ACC112 (cell line): ENCODE measurements at regions not wholly inside any gene's neighbourhood (a gene's known extent, or its start where the extent isn't known, plus 50 kb on each side); places are given as distances from the start of the nearest gene placed in this dataset.

Source experiments
- H2AFZ ChIP-seq: fragments of 200-600 bp; sonication (generic); one replicate; pipeline ENCODE4 v1.6.0; 2017; ENCODE audit warnings: antibody characterized with exemption, low read length; ENCODE audit not compliant: unreplicated experiment
- H3K27ac ChIP-seq: fragments of 200-600 bp; sonication (generic); 2 replicates; pipeline ENCODE4 v1.5.1; 2014; ENCODE audit warnings: low read depth, mild to moderate bottlenecking, antibody characterized with exemption, low read length, moderate library complexity
- H3K27me3 ChIP-seq: fragments of 200-600 bp; sonication (generic); 2 replicates; pipeline ENCODE4 v1.6.1; 2014; ENCODE audit warnings: mild to moderate bottlenecking, antibody characterized with exemption, low read length, moderate library complexity, mixed read lengths; ENCODE audit not compliant: insufficient read depth
- H3K36me3 ChIP-seq: fragments of 200-600 bp; sonication (generic); 2 replicates; pipeline ENCODE4 v1.6.1; 2016; ENCODE audit warnings: mild to moderate bottlenecking, antibody characterized with exemption, low read length, moderate library complexity, mixed read lengths; ENCODE audit not compliant: insufficient read depth
- H3K4me1 ChIP-seq: fragments of 200-600 bp; sonication (generic); one replicate; pipeline ENCODE4 v1.6.1; 2016; ENCODE audit warnings: low read length, mixed read lengths; ENCODE audit not compliant: insufficient read depth, unreplicated experiment, control insufficient read depth
- H3K4me3 ChIP-seq: fragments of 200-600 bp; sonication (generic); 2 replicates; pipeline ENCODE4 v1.5.1; 2014; ENCODE audit warnings: mild to moderate bottlenecking, low read depth, low read length
- H3K79me2 ChIP-seq: fragments of 200-600 bp; sonication (generic); one replicate; pipeline ENCODE4 v1.6.0; 2016; ENCODE audit warnings: low read length; ENCODE audit not compliant: control insufficient read depth, unreplicated experiment, insufficient read depth

DNA sequence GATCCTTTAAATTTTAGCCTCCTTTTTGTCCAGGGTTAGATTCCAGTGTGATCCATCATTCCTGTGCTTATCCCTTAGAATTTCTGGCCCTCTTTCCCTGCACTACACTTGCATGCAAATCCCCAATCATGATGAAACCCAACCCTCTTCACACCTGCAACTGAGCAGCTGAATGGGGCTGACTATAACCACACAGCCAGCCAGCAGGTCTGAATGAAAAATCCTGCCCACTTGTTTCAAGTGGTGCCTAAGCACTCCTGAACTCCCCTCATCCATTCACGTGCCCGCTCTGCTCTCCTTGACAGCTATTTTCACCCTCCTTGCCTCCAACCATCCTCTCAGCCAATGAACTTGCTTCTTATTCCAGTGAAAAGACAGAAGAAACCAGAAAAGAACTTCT lies 80.5 kb upstream of the AFF3 start:
- Histone ChIP-seq H2AFZ (no peak overlapping the region), H3K36me3 (no peaks in the 10 kb centered on the region), H3K27me3 (peaks cover 87% of the 10 kb centered on the region), H3K79me2 (no peaks in the 10 kb centered on the region), H3K27ac (no peak overlapping the region), H3K4me1 (no peaks in the 10 kb centered on the region), H3K4me3 (no peak overlapping the region)

- H3K36me3 ChIP-seq = no peaks in the 10 kb centered on the region
- no peaks in the 10 kb centered on the region for H3K4me1 ChIP-seq
- no peak overlapping the region for H3K27ac ChIP-seq
- H3K4me3 ChIP-seq = no peak overlapping the region
- no peaks in the 10 kb centered on the region for H3K79me2 ChIP-seq
- no peak overlapping the region for H2AFZ ChIP-seq
- peaks cover 48% of the 10 kb centered on the region for H3K27me3 ChIP-seq
These were observed 76.2 kb upstream of the AFF3 start for GRCh38 chr2:100218552-100218951.

DNA sequence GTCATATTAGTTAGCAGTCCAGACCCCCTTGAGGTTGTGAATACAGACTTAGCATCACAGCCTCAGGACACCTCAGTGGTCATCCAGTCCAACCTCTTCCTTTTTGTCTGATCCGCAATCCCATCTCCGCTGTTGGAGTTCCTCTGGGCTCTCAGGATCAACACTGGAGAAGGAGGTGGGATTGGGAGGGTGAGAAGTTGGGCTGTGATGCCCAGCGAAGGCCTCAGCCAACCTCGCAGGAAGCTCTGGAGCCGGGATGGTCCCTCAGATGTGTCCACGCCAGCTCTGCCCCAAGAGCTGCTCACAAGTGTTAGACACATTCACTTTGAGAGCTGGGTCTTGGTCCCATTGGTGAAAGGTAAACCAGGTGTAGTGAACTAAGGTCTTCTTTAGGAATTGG lies 74.9 kb upstream of the AFF3 start:
- Histone ChIP-seq H3K27me3 (peaks cover 36% of the 10 kb centered on the region), H3K79me2 (no peaks in the 10 kb centered on the region), H2AFZ (no peak overlapping the region), H3K36me3 (no peaks in the 10 kb centered on the region), H3K4me3 (no peak overlapping the region), H3K27ac (no peak overlapping the region), H3K4me1 (no peaks in the 10 kb centered on the region)

DNA sequence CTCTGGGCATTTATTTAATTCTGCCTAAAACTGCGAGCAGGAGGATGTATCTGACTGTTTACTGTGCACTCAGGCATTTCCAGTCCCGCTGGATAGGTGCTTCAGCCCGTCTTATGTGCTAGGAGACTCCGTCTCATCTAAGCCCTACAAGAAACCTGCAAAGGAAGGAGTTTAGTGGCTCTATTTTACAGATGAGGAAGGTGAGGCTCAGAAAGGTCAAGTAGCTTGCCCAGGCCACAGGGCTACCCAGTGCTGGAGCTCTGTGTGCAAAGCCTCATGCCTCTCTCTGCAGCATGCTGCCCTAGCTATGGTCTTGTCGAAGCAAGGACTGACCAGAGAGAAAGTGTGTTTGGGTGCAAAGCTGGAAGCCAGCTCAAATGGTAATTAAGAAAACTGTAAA lies 73.6 kb upstream of the AFF3 start:
- Histone ChIP-seq H3K79me2 (no peaks in the 10 kb centered on the region), H2AFZ (no peak overlapping the region), H3K36me3 (no peaks in the 10 kb centered on the region), H3K4me1 (no peaks in the 10 kb centered on the region), H3K4me3 (no peak overlapping the region), H3K27ac (no peak overlapping the region), H3K27me3 (peaks cover 34% of the 10 kb centered on the region)

- Histone ChIP-seq H2AFZ (no peak overlapping the region), H3K27ac (no peak overlapping the region), H3K4me1 (no peaks in the 10 kb centered on the region)
These were observed 73.0 kb upstream of the AFF3 start for GRCh38 chr2:100215371-100215770.

DNA sequence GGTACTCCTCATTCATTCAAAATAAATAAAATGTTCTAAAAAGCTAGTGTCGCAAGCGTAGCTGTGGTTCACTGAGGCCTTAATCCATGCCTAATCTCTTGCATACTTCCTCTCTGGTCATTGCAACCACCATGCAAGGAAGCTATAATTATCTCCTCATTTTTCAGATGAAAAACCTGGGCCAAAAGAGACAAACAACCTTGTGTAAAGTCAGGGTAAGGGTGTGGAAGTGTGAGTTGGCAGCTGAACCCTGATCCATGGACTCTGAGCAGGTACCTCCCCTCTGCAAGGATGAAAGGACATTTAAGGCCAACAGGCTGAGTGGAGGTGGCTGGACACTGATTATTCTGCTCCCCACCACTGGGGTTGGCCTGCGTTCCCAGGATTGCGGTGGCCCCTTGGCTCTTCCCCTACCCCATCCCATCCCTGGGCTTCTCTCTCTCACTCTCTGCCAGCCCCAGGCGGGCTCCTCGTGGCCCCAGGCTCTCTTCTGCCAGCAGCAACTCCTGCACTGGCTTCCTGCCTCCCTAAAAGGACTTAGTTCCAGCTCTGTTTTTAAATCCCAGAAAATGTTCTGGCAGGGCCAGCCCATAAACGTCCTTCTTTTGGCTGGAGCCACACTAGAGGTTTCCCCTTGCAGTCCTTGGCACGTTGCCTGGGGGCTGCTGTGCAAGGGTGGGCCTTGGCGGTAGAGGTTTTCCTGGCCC lies 72.0 kb upstream of the AFF3 start:
- Histone ChIP-seq H2AFZ (no peak overlapping the region), H3K36me3 (no peaks in the 10 kb centered on the region), H3K27me3 (peaks cover 32% of the 10 kb centered on the region), H3K27ac (no peak overlapping the region), H3K79me2 (no peaks in the 10 kb centered on the region), H3K4me3 (no peak overlapping the region), H3K4me1 (no peaks in the 10 kb centered on the region)

More at GRCh38 chr2:100215371-100215770, 73.0 kb upstream of the AFF3 start:
- Histone ChIP-seq H3K27me3 (peaks cover 31% of the 10 kb centered on the region), H3K4me3 (no peak overlapping the region), H3K79me2 (no peaks in the 10 kb centered on the region), H3K36me3 (no peaks in the 10 kb centered on the region)

DNA sequence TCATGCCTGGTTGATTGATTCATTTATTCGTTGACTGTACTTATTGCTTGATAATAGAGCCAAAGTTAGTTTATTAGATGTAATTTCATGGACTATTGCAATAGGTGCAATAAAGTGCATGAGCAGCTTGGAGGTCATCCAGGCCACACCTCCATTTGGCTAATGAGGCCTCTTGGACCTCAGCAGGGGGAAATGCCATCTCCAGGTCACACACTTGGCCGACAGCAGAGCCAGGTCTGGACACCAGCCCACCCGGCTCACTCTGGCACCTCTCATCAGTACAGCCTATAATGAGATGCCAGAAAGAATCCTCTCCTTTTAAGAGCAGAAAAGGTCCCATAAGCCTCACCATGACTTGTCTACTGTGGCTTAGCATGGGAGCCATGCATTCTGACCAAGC lies 71.2 kb upstream of the AFF3 start:
- Histone ChIP-seq H3K27me3 (peaks cover 24% of the 10 kb centered on the region), H3K79me2 (no peaks in the 10 kb centered on the region), H3K27ac (no peak overlapping the region), H3K4me1 (no peaks in the 10 kb centered on the region), H3K4me3 (no peak overlapping the region), H2AFZ (no peak overlapping the region), H3K36me3 (no peaks in the 10 kb centered on the region)

DNA sequence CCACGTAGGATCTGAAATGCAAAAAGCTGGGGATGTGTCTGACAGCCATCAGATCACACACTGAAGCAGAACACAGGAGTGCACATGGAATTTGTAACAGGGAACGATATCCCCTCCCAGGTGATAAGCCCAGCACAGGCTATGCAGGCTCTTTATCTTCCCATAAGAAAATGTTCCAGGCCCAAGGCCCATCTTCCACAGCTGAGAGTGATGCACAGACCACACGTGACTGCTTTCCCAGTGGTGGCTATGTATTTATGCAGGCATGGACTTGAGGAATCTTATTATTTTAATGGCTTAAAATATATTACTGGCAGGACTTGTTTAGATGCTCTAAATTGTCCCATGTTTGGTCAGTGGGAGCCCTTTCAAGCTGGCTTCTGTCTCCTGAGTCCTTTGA lies 70.5 kb upstream of the AFF3 start:
- Histone ChIP-seq H3K79me2 (no peaks in the 10 kb centered on the region), H3K4me1 (no peaks in the 10 kb centered on the region), H3K4me3 (no peak overlapping the region), H3K27ac (no peak overlapping the region), H2AFZ (no peak overlapping the region), H3K36me3 (no peaks in the 10 kb centered on the region), H3K27me3 (peaks cover 19% of the 10 kb centered on the region)

GRCh38 chr2:100211521-100211920 lies 69.1 kb upstream of the AFF3 start:
- H3K4me1 ChIP-seq = no peaks in the 10 kb centered on the region
- no peaks in the 10 kb centered on the region for H3K79me2 ChIP-seq
- no peak overlapping the region for H3K27ac ChIP-seq
- no peak overlapping the region for H3K4me3 ChIP-seq
- H2AFZ ChIP-seq = no peak overlapping the region
- peaks cover 19% of the 10 kb centered on the region for H3K27me3 ChIP-seq
- H3K36me3 ChIP-seq = no peaks in the 10 kb centered on the region

DNA sequence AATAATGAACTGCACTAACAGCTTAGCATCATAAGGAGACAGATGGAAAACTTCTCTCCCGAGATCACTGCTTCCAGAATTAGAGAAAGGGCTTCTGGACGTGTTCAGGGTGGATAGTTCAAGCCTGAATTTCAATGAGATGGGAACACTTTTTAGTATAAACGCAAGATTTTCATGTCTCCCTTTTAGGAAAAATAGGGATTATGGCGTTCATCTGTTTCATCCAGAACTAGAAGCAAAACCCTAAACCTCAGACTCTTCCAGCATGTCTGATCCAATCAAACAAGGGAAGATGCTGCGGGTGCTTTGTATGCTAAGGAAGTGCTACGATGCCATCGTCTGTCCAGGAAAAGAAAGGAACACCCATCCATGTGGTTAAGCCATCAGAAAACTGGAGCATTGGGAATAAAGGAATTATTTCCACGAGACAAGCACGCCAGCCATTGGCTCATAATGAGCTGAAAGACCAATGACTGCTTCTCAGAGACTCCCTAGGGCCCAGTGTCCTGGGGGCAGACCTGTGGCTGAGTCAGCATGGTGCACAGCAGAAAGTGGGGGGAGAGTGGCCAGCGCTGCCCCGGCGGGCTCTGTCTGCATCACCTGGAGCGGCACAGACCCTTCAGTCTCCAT lies 65.9 kb upstream of the AFF3 start:
- H3K79me2 ChIP-seq = no peaks in the 10 kb centered on the region
- H3K4me3 ChIP-seq = no peak overlapping the region
- no peak overlapping the region for H3K27ac ChIP-seq
- no peaks in the 10 kb centered on the region for H3K36me3 ChIP-seq
- peaks cover 19% of the 10 kb centered on the region for H3K27me3 ChIP-seq
- no peaks in the 10 kb centered on the region for H3K4me1 ChIP-seq
- H2AFZ ChIP-seq = no peak overlapping the region

DNA sequence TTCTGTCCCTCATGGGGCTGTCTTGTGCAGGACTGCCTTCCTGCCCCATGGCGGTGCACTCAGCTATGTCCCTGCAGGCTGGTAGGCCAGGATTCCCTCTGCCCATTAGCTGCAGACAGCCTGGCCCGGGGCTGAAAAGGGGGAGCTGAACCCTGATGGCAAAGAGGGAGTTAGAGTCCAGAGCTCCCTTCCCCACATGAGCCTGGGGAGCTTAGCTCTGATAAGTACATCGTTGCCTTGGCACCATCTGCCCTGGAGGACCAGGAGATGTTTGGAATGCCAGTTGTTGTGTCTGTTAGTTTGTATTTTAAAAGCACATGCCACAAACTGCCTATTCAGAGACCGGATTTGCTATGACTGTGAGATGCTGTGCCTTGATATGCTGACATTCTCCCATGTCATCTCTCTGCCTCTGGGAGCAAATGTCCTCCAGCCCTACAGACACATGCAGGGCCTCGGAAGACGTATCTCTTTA lies 65.1 kb upstream of the AFF3 start:
- Histone ChIP-seq H3K27me3 (peaks cover 19% of the 10 kb centered on the region), H3K4me1 (no peaks in the 10 kb centered on the region), H3K27ac (no peak overlapping the region), H2AFZ (no peak overlapping the region), H3K36me3 (no peaks in the 10 kb centered on the region), H3K4me3 (no peak overlapping the region), H3K79me2 (no peaks in the 10 kb centered on the region)
